ENCODE measurements at regions not wholly inside any gene's neighbourhood (a gene's known extent, or its start where the extent isn't known, plus 50 kb on each side); places are given as distances from the start of the nearest gene placed in this dataset.
"Not testable (repeated sequence)": the region's sequence is repeated elsewhere in the genome, so short reads cannot be mapped to it uniquely, and the experiment has no call there.

DNA sequence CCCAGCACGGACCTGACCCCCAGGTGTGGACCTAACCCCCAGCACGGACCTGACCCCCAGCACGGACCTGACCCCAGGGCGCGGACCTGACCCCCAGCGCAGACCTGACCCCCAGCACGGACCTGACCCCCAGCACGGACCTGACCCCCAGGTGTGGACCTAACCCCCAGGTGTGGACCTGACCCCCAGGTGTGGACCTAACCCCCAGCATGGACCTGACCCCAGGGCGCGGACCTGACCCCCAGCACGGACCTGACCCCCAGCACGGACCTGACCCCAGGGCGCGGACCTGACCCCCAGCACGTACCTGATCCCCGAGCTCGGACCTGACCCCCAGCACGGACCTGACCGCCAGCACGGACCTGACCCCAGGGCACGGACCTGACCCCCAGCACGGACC lies 99.4 kb downstream of the C16orf95 start:
- not testable (repeated sequence) for TF ChIP-seq TAF1 (conservative IDR thresholded peaks at IDR 0.05); JUND (IDR thresholded peaks at IDR 0.05); HNF4A (conservative IDR thresholded peaks at IDR 0.05); SP1 (IDR thresholded peaks at IDR 0.05); FOXA1 (IDR thresholded peaks at IDR 0.05); GABPA (IDR thresholded peaks at IDR 0.05 in 1 of 2, conservative IDR thresholded peaks at IDR 0.05 in 1 of 2); EGR1 (IDR thresholded peaks at IDR 0.05; ENCODE audit: low read depth in 2 of 2); RXRA (IDR thresholded peaks at IDR 0.05); YY1 (IDR thresholded peaks at IDR 0.05)
- TF ChIP-seq, protein P1, sequence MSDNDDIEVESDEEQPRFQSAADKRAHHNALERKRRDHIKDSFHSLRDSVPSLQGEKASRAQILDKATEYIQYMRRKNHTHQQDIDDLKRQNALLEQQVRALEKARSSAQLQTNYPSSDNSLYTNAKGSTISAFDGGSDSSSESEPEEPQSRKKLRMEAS (IDR thresholded peaks at IDR 0.05), result not testable (repeated sequence)
- TF ChIP-seq, protein P2, sequence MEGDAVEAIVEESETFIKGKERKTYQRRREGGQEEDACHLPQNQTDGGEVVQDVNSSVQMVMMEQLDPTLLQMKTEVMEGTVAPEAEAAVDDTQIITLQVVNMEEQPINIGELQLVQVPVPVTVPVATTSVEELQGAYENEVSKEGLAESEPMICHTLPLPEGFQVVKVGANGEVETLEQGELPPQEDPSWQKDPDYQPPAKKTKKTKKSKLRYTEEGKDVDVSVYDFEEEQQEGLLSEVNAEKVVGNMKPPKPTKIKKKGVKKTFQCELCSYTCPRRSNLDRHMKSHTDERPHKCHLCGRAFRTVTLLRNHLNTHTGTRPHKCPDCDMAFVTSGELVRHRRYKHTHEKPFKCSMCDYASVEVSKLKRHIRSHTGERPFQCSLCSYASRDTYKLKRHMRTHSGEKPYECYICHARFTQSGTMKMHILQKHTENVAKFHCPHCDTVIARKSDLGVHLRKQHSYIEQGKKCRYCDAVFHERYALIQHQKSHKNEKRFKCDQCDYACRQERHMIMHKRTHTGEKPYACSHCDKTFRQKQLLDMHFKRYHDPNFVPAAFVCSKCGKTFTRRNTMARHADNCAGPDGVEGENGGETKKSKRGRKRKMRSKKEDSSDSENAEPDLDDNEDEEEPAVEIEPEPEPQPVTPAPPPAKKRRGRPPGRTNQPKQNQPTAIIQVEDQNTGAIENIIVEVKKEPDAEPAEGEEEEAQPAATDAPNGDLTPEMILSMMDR (IDR thresholded peaks at IDR 0.05; ENCODE audit: low read depth, low read length, missing input control), result not testable (repeated sequence)
- TF ChIP-seq, protein P3, sequence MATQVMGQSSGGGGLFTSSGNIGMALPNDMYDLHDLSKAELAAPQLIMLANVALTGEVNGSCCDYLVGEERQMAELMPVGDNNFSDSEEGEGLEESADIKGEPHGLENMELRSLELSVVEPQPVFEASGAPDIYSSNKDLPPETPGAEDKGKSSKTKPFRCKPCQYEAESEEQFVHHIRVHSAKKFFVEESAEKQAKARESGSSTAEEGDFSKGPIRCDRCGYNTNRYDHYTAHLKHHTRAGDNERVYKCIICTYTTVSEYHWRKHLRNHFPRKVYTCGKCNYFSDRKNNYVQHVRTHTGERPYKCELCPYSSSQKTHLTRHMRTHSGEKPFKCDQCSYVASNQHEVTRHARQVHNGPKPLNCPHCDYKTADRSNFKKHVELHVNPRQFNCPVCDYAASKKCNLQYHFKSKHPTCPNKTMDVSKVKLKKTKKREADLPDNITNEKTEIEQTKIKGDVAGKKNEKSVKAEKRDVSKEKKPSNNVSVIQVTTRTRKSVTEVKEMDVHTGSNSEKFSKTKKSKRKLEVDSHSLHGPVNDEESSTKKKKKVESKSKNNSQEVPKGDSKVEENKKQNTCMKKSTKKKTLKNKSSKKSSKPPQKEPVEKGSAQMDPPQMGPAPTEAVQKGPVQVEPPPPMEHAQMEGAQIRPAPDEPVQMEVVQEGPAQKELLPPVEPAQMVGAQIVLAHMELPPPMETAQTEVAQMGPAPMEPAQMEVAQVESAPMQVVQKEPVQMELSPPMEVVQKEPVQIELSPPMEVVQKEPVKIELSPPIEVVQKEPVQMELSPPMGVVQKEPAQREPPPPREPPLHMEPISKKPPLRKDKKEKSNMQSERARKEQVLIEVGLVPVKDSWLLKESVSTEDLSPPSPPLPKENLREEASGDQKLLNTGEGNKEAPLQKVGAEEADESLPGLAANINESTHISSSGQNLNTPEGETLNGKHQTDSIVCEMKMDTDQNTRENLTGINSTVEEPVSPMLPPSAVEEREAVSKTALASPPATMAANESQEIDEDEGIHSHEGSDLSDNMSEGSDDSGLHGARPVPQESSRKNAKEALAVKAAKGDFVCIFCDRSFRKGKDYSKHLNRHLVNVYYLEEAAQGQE (IDR thresholded peaks at IDR 0.05), result not testable (repeated sequence)
- TF ChIP-seq, protein P4, sequence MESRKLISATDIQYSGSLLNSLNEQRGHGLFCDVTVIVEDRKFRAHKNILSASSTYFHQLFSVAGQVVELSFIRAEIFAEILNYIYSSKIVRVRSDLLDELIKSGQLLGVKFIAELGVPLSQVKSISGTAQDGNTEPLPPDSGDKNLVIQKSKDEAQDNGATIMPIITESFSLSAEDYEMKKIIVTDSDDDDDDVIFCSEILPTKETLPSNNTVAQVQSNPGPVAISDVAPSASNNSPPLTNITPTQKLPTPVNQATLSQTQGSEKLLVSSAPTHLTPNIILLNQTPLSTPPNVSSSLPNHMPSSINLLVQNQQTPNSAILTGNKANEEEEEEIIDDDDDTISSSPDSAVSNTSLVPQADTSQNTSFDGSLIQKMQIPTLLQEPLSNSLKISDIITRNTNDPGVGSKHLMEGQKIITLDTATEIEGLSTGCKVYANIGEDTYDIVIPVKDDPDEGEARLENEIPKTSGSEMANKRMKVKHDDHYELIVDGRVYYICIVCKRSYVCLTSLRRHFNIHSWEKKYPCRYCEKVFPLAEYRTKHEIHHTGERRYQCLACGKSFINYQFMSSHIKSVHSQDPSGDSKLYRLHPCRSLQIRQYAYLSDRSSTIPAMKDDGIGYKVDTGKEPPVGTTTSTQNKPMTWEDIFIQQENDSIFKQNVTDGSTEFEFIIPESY (IDR thresholded peaks at IDR 0.05), result not testable (repeated sequence)
- TF ChIP-seq, protein P5, sequence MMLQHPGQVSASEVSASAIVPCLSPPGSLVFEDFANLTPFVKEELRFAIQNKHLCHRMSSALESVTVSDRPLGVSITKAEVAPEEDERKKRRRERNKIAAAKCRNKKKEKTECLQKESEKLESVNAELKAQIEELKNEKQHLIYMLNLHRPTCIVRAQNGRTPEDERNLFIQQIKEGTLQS (IDR thresholded peaks at IDR 0.05), result not testable (repeated sequence)

Measured in liver (tissue), 3 donors.